Breast epithelium (tissue), 4 donors: ENCODE measurements at regions not wholly inside any gene's neighbourhood (a gene's known extent, or its start where the extent isn't known, plus 50 kb on each side); places are given as distances from the start of the nearest gene placed in this dataset.
A peak's percentile ranks its signal among the peaks of the same experiment; 100 is the strongest.

Experiments used
- DNase-seq, 2 donors: peaks; one replicate each; pipeline ENCODE4 v3.0.0-alpha.2; 2019; ENCODE audit warnings: low spot score in 2 of 2
- H3K27ac ChIP-seq, 2 donors: fragments of 200-600 bp; sonication (generic) in 1 of 2; one replicate each; pipeline ENCODE4 v1.5.1; 2016 to 2019; ENCODE audit warnings: mild to moderate bottlenecking in 1 of 2
- H3K27me3 ChIP-seq, 2 donors: fragments of 200-600 bp; sonication (generic) in 1 of 2; one replicate each; pipeline versions ENCODE4 v1.5.1 to v1.6.0; 2017 to 2019; ENCODE audit warnings: control low read depth in 1 of 2, mild to moderate bottlenecking in 1 of 2
- H3K36me3 ChIP-seq: fragments of 200-600 bp; one replicate; pipeline ENCODE4 v1.5.1; 2019
- H3K4me1 ChIP-seq, 2 donors: fragments of 200-600 bp; sonication (generic); one replicate each; pipeline ENCODE4 v1.5.1; 2016 to 2019; ENCODE audit warnings: control low read depth in 1 of 2
- H3K4me3 ChIP-seq, 3 donors: fragments of 200-600 bp; sonication (generic); 1 replicate in 2 of 3; 2 replicates in 1 of 3; pipeline ENCODE4 v1.5.1; 2016 to 2019; ENCODE audit warnings: mild to moderate bottlenecking in 3 of 3, moderate library complexity in 2 of 3
- H3K9me3 ChIP-seq, 2 donors: fragments of 200-600 bp; sonication (generic) in 1 of 2; one replicate each; pipeline ENCODE4 v1.5.1; 2016 to 2019; ENCODE audit warnings: control low read depth in 1 of 2
- POLR2A ChIP-seq: fragments of 450-650 bp; IDR thresholded peaks from one replicate; pipeline ENCODE4 v1.6.1; 2016; ENCODE audit warnings: antibody characterized with exemption, mild to moderate bottlenecking, moderate library complexity
- POLR2AphosphoS5 ChIP-seq, 3 donors: sonication (generic); formaldehyde crosslinking; IDR thresholded peaks; one replicate each; pipeline ENCODE4 v1.6.1; 2017; ENCODE audit warnings: antibody characterized with exemption in 3 of 3
- intact Hi-C: fragments of 100-400 bp; cut with DNase I; formaldehyde crosslinking; loops from one replicate; pipeline ENCODE4 v1.15.1; 2023; ENCODE audit warnings: low total_unique reads
- TF ChIP-seq, protein P1 (sequence below), 3 donors: fragments of 450-650 bp; IDR thresholded peaks; one replicate each; pipeline ENCODE4 v1.5.1; 2016 to 2017; ENCODE audit warnings: antibody characterized with exemption in 3 of 3, mild to moderate bottlenecking in 3 of 3, moderate library complexity in 3 of 3

DNA sequence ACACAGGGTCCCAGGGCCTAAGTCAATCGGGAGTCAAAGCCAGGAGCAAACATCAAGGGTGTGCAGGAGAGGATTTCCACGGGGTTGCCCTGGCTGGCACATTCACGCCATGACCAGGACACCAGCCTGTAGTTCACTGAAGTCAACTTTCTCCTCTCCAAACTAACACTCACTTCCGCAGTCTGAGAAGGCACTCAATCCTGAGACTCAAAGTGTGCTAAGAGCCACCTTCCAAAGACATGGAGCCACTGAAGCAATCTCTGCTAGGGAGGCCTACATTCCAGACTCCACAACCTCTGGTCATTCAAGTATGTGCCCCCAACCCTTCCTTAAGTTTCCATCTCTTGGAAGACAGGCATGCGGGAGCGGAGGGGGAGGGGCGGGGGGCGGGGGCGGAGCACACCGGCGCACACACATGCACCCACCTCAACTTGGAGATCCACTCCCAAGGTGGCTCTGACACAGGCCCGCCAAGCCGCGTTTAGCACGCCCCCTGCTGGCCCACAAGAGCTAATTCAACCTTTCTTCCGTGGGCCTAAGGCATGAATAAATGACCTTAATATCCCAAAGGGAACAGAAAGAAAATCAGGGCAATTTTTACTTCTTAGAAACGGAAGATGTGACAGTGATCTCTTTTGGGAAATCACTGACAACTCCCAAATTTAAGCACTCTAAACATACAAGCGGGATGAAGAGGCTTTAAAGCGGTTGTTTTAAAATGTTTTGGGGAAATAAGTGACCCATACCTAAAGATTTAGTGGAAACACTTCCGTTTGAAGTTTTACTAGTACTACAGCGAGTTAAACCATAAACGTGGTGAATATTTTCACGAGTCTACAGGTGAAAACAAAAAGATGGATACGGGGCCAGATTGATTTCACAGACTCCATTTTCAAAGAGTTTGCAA is 162.5 kb upstream of the CHRNA7 start:
- intact Hi-C loops: no loop called here
- H3K4me3 ChIP-seq: no peak overlapping the region
- no peak for TF ChIP-seq POLR2AphosphoS5 (IDR thresholded peaks at IDR 0.05)
- no peak for TF ChIP-seq POLR2A
- TF ChIP-seq, protein P1, sequence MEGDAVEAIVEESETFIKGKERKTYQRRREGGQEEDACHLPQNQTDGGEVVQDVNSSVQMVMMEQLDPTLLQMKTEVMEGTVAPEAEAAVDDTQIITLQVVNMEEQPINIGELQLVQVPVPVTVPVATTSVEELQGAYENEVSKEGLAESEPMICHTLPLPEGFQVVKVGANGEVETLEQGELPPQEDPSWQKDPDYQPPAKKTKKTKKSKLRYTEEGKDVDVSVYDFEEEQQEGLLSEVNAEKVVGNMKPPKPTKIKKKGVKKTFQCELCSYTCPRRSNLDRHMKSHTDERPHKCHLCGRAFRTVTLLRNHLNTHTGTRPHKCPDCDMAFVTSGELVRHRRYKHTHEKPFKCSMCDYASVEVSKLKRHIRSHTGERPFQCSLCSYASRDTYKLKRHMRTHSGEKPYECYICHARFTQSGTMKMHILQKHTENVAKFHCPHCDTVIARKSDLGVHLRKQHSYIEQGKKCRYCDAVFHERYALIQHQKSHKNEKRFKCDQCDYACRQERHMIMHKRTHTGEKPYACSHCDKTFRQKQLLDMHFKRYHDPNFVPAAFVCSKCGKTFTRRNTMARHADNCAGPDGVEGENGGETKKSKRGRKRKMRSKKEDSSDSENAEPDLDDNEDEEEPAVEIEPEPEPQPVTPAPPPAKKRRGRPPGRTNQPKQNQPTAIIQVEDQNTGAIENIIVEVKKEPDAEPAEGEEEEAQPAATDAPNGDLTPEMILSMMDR (IDR thresholded peaks at IDR 0.05): peak; percentile 16 to 46 (median 38)
- H3K27me3 ChIP-seq: no peaks in the 10 kb centered on the region
- no peak overlapping the region for H3K27ac ChIP-seq
- DNase-seq: no peak
- H3K36me3 ChIP-seq: no peaks in the 10 kb centered on the region
- H3K9me3 ChIP-seq: no peaks in the 10 kb centered on the region
- H3K4me1 ChIP-seq: no peaks in the 10 kb centered on the region

DNA sequence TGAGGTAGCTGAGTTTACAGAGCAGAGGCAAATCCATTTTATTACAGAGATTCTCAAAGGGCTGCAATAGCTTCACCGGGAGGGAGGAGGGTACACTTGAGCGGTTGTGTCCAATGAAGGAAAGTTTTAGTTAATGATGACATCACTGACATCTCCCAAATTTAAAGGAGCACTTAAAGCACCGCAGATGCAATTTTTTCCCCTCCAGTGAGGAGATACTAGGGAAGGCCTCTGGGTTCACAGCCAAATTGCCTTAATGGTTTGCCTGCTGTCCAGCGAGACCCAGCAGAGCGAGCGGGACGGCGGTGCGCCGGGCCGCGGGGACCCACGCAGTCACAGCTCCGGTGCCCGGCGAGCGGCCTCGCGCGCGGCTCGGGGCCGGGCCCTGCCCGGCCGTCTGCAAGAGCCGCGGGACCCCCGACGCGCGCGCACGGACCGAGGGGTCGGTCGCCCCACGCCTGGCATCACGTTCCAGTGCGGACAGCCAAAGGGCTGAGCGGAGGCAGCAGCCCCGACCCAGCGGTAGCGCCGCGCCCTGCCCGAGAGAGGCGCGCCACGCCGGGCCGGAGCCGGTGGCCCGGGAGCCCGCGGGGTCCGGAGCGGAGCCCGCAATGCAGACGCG is 160.5 kb upstream of the CHRNA7 start:
- Histone ChIP-seq H3K4me1 (no peaks in the 10 kb centered on the region), H3K27ac (peak overlapping the region; percentile 24 to 88), H3K9me3 (no peaks in the 10 kb centered on the region), H3K27me3 (no peaks in the 10 kb centered on the region), H3K4me3 (peak overlapping the region; percentile 56 to 80 (median 64)), H3K36me3 (no peaks in the 10 kb centered on the region)
- DNase-seq: no peak
- intact Hi-C loops: no loop called here
- TF ChIP-seq POLR2A: no peak
- TF ChIP-seq, protein P1 (IDR thresholded peaks at IDR 0.05): no peak

DNA sequence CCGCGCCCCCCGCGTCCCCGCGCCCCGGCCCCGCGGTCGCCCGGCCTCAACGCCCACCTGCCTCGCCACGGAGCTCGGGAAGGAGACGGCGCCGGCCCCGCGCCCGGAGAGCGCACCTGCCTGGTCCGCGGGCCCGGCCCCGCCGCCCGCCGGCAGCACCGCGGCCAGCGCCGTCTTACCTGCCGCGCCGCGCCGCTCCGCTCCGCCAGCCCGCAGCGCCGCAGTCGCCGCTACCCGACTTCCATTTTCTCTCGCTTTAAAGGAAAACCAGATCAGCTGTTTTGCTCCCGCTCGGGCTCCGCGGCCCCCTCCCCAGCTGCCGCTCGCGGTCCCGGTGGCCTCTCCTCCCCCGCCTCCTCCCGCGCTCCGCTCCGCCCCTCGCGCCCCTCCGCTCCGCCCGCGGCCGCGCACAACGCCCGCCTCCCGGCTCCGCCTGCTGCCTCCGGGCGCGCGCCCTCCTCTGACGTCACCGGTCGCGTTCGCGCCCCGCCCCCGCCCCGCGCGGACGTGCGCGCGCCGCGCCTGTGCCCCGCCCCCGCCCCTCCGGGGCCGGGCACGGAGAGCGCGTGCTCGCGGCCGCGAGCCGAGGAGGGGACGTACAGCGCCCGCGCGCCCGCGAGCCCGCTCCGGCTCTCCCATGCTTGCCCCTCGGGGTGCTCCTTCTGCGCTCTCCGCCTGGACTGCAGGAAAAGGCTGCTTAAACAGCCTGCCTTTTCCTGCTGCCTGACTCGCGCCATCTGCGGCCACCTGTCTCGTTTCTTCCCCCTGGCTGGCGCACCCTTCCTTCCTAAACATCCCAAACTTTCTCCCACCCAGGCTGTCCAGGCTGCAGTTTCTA is 159.8 kb upstream of the CHRNA7 start, which contains the start of gene OTUD7A:
Gene OTUD7A (minus strand): TSS at position 346 of the 838 bp plus-strand sequence.
- H3K9me3 ChIP-seq: no peaks in the 10 kb centered on the region
- DNase-seq: peak; percentile 63 to 65
- H3K27me3 ChIP-seq: no peaks in the 10 kb centered on the region
- peak within 1 kb of the TSS; percentile 56 to 80 (median 64) for H3K4me3 ChIP-seq
- H3K4me1 ChIP-seq: no peaks in the 10 kb centered on the region
- intact Hi-C loops: no loop called here
- TF ChIP-seq POLR2A (no peak), POLR2AphosphoS5 (IDR thresholded peaks at IDR 0.05) (peak in 1 of 3 donors; percentile 51)
- TF ChIP-seq, protein P1 (IDR thresholded peaks at IDR 0.05): no peak
- H3K27ac ChIP-seq: peak within 1 kb of the TSS; percentile 81 to 88
- no peaks in the 10 kb centered on the region for H3K36me3 ChIP-seq

DNA sequence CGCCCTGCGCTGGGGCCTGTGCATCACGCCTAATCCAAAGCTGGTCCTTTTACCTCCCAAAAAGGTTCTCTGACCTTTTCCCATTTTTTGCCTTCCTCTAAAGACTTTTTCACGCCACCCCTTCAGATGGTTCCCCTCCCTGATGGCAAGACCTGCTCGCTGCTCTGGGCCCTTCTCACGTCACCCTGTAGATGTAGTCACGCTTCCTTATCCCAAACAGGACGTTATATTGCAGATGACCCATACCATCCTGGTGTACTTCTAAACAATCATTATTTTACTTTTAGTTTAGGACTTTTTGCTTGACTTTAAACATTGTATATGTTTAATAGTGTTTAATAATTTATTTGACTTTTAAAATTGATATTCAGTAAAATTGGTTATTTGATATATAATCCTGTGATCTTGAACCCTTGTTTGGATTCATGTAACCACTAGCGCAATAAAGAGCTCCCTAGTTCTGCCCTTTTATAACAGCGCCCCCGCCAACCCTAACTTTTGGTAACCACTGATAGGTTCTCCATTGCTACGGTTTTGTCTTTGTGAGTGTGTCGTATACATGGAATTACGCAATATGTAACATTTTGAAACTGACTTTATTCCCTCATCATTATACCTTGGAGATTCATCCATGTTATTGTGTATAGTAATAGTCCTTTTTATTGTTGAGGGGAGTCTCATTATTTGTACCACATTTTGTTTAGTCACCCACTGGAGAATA is 159.0 kb upstream of the CHRNA7 start:
- Histone ChIP-seq H3K4me3 (peak overlapping the region; percentile 56 to 80 (median 64)), H3K4me1 (no peaks in the 10 kb centered on the region), H3K36me3 (no peaks in the 10 kb centered on the region), H3K27ac (peak overlapping the region; percentile 61 to 88), H3K27me3 (no peaks in the 10 kb centered on the region), H3K9me3 (no peaks in the 10 kb centered on the region)
- intact Hi-C loops: no loop called here
- DNase-seq: no peak
- TF ChIP-seq, protein P1 (IDR thresholded peaks at IDR 0.05): peak in 2 of 3 donors; percentile 8 to 14
- TF ChIP-seq POLR2AphosphoS5 (IDR thresholded peaks at IDR 0.05): no peak
